H9 (cell line): ENCODE measurements at regions not wholly inside any gene's neighbourhood (a gene's known extent, or its start where the extent isn't known, plus 50 kb on each side); places are given as distances from the start of the nearest gene placed in this dataset.

Source experiments
- DNase-seq: peaks from one replicate; pipeline ENCODE4 v3.0.0-alpha.2; 2017
- H2AFZ ChIP-seq: one replicate; pipeline ENCODE4 v1.6.1; 2013; ENCODE audit warnings: mild to moderate bottlenecking, low read length, control low read depth, moderate library complexity
- H2AK5ac ChIP-seq: 2 replicates; pipeline ENCODE4 v1.6.1; 2013; ENCODE audit warnings: low read length, control low read depth, mixed read lengths; ENCODE audit not compliant: insufficient read length
- H2BK120ac ChIP-seq: one replicate; pipeline ENCODE4 v1.6.1; 2013; ENCODE audit warnings: low read depth, mild to moderate bottlenecking, low read length, control low read depth, inconsistent platforms; ENCODE audit not compliant: poor library complexity, severe bottlenecking
- H2BK12ac ChIP-seq: 2 replicates; pipeline ENCODE4 v1.6.1; 2013; ENCODE audit warnings: low read length, control low read depth, mixed read lengths, low read depth; ENCODE audit not compliant: insufficient read length
- H2BK15ac ChIP-seq: 2 replicates; pipeline ENCODE4 v1.6.1; 2013; ENCODE audit warnings: low read depth, low read length, control low read depth
- H2BK20ac ChIP-seq: one replicate; pipeline ENCODE4 v1.6.1; 2013; ENCODE audit warnings: low read depth, mild to moderate bottlenecking, low read length, control low read depth, inconsistent platforms; ENCODE audit not compliant: poor library complexity, severe bottlenecking
- H2BK5ac ChIP-seq: 2 replicates; pipeline ENCODE4 v1.6.1; 2013; ENCODE audit warnings: low read length, control low read depth, mixed read lengths; ENCODE audit not compliant: insufficient read length
- H3K14ac ChIP-seq: 2 replicates; pipeline ENCODE4 v1.6.1; 2013; ENCODE audit warnings: low read length, control low read depth; ENCODE audit not compliant: insufficient read depth
- H3K18ac ChIP-seq: 2 replicates; pipeline ENCODE4 v1.6.1; 2013; ENCODE audit warnings: low read depth, mild to moderate bottlenecking, mixed read lengths, low read length, control low read depth; ENCODE audit not compliant: insufficient read length
- H3K23ac ChIP-seq: 2 replicates; pipeline ENCODE4 v1.6.1; 2013; ENCODE audit warnings: low read length, control low read depth, mixed read lengths, low read depth; ENCODE audit not compliant: insufficient read length
- H3K23me2 ChIP-seq: 2 replicates; pipeline ENCODE4 v1.6.1; 2013; ENCODE audit warnings: low read depth, mild to moderate bottlenecking, mixed read lengths, low read length, control low read depth; ENCODE audit not compliant: insufficient read length, poor library complexity, severe bottlenecking
- H3K27ac ChIP-seq: 2 replicates; pipeline ENCODE4 v1.5.1; 2013; ENCODE audit warnings: low read length, control low read depth, mixed read lengths, low read depth; ENCODE audit not compliant: insufficient read length
- H3K27me3 ChIP-seq: 2 replicates; pipeline ENCODE4 v1.6.1; 2013; ENCODE audit warnings: low read length, control low read depth, inconsistent platforms; ENCODE audit not compliant: insufficient read depth
- H3K4ac ChIP-seq: 2 replicates; pipeline ENCODE4 v1.6.1; 2013; ENCODE audit warnings: low read depth, mild to moderate bottlenecking, control low read depth, inconsistent platforms, low read length, moderate library complexity
- H3K4me1 ChIP-seq: 2 replicates; pipeline ENCODE4 v1.6.1; 2013; ENCODE audit warnings: low read length, control low read depth, inconsistent platforms; ENCODE audit not compliant: insufficient read depth
- H3K4me2 ChIP-seq: 2 replicates; pipeline ENCODE4 v1.6.1; 2013; ENCODE audit warnings: low read length, control low read depth, mixed read lengths; ENCODE audit not compliant: insufficient read length, insufficient read depth
- H3K56ac ChIP-seq: 2 replicates; pipeline ENCODE4 v1.6.1; 2013; ENCODE audit warnings: low read depth, mild to moderate bottlenecking, mixed read lengths, low read length, control low read depth; ENCODE audit not compliant: insufficient read length
- H3K79me1 ChIP-seq: 2 replicates; pipeline ENCODE4 v1.6.1; 2013; ENCODE audit warnings: low read depth, mild to moderate bottlenecking, moderate library complexity, low read length, control low read depth, inconsistent platforms; ENCODE audit not compliant: insufficient read depth, poor library complexity, severe bottlenecking
- H3K79me2 ChIP-seq: 2 replicates; pipeline ENCODE4 v1.6.1; 2013; ENCODE audit warnings: low read length, control low read depth, inconsistent platforms; ENCODE audit not compliant: insufficient read depth
- H3K9ac ChIP-seq: 2 replicates; pipeline ENCODE4 v1.6.1; 2013; ENCODE audit warnings: low read length, control low read depth, mixed read lengths; ENCODE audit not compliant: insufficient read length; ENCODE audit errors: extremely low read depth
- H3K9me3 ChIP-seq: one replicate; pipeline ENCODE4 v1.6.1; 2013; ENCODE audit warnings: low read depth, low read length, inconsistent platforms; ENCODE audit not compliant: control insufficient read depth
- H3T11ph ChIP-seq: one replicate; pipeline ENCODE4 v1.6.1; 2013; ENCODE audit warnings: mild to moderate bottlenecking, low read length, control low read depth, inconsistent platforms
- H4K20me1 ChIP-seq: one replicate; pipeline ENCODE4 v1.6.1; 2013; ENCODE audit not compliant: control insufficient read depth, insufficient read length, insufficient read depth
- H4K5ac ChIP-seq: 2 replicates; pipeline ENCODE4 v1.6.1; 2013; ENCODE audit warnings: low read depth, mild to moderate bottlenecking, mixed read lengths, low read length, control low read depth; ENCODE audit not compliant: insufficient read length
- H4K8ac ChIP-seq: replicated peaks from 2 replicates; pipeline ENCODE4 v1.6.1; 2013; ENCODE audit warnings: low read length, control low read depth, mixed read lengths, low read depth; ENCODE audit not compliant: insufficient read length
- H4K91ac ChIP-seq: 2 replicates; pipeline ENCODE4 v1.6.1; 2013; ENCODE audit warnings: low read depth, mild to moderate bottlenecking, moderate library complexity, mixed read lengths, low read length, control low read depth; ENCODE audit not compliant: insufficient read length
- H3K27ac Mint-ChIP-seq, 3 experiments: 2 replicates in 2 of 3; 3 replicates in 1 of 3; pipeline ENCODE4 v1.8.0; 2020 to 2021; ENCODE audit warnings: mixed read lengths in 3 of 3, mild to moderate bottlenecking in 1 of 3, moderate library complexity in 1 of 3
- H3K27me3 Mint-ChIP-seq: 2 replicates; pipeline ENCODE4 v1.8.0; 2021; ENCODE audit warnings: low read depth, mild to moderate bottlenecking, moderate library complexity, mixed read lengths
- H3K36me3 Mint-ChIP-seq, 3 experiments: 2 replicates in 2 of 3; 3 replicates in 1 of 3; pipeline ENCODE4 v1.8.0; 2020 to 2021; ENCODE audit warnings: low read depth in 3 of 3, mixed read lengths in 3 of 3; ENCODE audit not compliant: insufficient read depth in 1 of 3
- H3K4me1 Mint-ChIP-seq, 2 experiments: 2 replicates each; pipeline ENCODE4 v1.8.0; 2020; ENCODE audit warnings: mixed read lengths in 2 of 2
- H3K4me3 Mint-ChIP-seq, 2 experiments: 2 replicates in 1 of 2; 3 replicates in 1 of 2; pipeline ENCODE4 v1.8.0; 2020 to 2021; ENCODE audit warnings: mild to moderate bottlenecking in 2 of 2, mixed read lengths in 2 of 2, moderate library complexity in 1 of 2
- H3K9me3 Mint-ChIP-seq, 2 experiments: 2 replicates in 1 of 2; 3 replicates in 1 of 2; pipeline ENCODE4 v1.8.0; 2020; ENCODE audit warnings: mild to moderate bottlenecking in 2 of 2, mixed read lengths in 2 of 2, moderate library complexity in 1 of 2
- CTCF ChIP-seq: fragments of 200-600 bp; sonication (generic); conservative IDR thresholded peaks from 3 replicates; pipeline ENCODE4 v1.8.0; 2021; ENCODE audit warnings: antibody characterized with exemption, mild to moderate bottlenecking
- WGBS: extraction: QIAGEN DNeasy Blood & Tissue Kit; methylation state at CpG from one replicate; pipeline ENCODE4 v1.1.7; 2013; ENCODE audit warnings: missing lambda C conversion rate, low lambda C conversion rate, mixed read lengths; ENCODE audit not compliant: insufficient read length; ENCODE audit errors: extremely low coverage; 5-methylcytosine and 5-hydroxymethylcytosine counted together

GRCh38 chr14:66381755-66382154 lies 104.4 kb upstream of the CCDC196 start:
- H3K4me3 Mint-ChIP-seq: no peak overlapping the region
- no peak overlapping the region for H3K56ac ChIP-seq
- no peak overlapping the region for H2BK5ac ChIP-seq
- H2BK15ac ChIP-seq: no peak overlapping the region
- H2AK5ac ChIP-seq: no peak overlapping the region
- no peak overlapping the region for H3K18ac ChIP-seq
- H3K9me3 Mint-ChIP-seq: no peaks in the 10 kb centered on the region
- no peak overlapping the region for H4K8ac ChIP-seq
- TF ChIP-seq CTCF: no peak
- no peak overlapping the region for H3K27ac Mint-ChIP-seq
- no peaks in the 10 kb centered on the region for H3K27me3 Mint-ChIP-seq
- no peak overlapping the region for H3K4me2 ChIP-seq
- H3K14ac ChIP-seq: no peak overlapping the region
- H3K23ac ChIP-seq: no peak overlapping the region
- H3K36me3 Mint-ChIP-seq: no peaks in the 10 kb centered on the region
- H3K4ac ChIP-seq: no peak overlapping the region
- no CpG with 5 or more reads among the region's 1 CpG for WGBS
- no peak overlapping the region for H3T11ph ChIP-seq
- DNase-seq: no peak
- no peaks in the 10 kb centered on the region for H3K27me3 ChIP-seq
- H4K91ac ChIP-seq: no peak overlapping the region
- H3K4me1 Mint-ChIP-seq: peaks cover 27 to 30% of the 10 kb centered on the region in 2 experiments
- no peak overlapping the region for H4K5ac ChIP-seq
- H2BK12ac ChIP-seq: no peak overlapping the region
- H3K79me1 ChIP-seq: no peaks in the 10 kb centered on the region
- no peak overlapping the region for H2BK120ac ChIP-seq
- no peaks in the 10 kb centered on the region for H3K79me2 ChIP-seq
- no peaks in the 10 kb centered on the region for H4K20me1 ChIP-seq
- no peak overlapping the region for H3K27ac ChIP-seq
- H2AFZ ChIP-seq: no peak overlapping the region
- H3K4me1 ChIP-seq: peaks cover 7% of the 10 kb centered on the region; the same call in 1 of the 2 replicates
- no peaks in the 10 kb centered on the region for H3K23me2 ChIP-seq
- no peak overlapping the region for H3K9ac ChIP-seq
- no peak overlapping the region for H2BK20ac ChIP-seq
- no peaks in the 10 kb centered on the region for H3K9me3 ChIP-seq
